ENCODE measurements at regions not wholly inside any gene's neighbourhood (a gene's known extent, or its start where the extent isn't known, plus 50 kb on each side); places are given as distances from the start of the nearest gene placed in this dataset.

DNA sequence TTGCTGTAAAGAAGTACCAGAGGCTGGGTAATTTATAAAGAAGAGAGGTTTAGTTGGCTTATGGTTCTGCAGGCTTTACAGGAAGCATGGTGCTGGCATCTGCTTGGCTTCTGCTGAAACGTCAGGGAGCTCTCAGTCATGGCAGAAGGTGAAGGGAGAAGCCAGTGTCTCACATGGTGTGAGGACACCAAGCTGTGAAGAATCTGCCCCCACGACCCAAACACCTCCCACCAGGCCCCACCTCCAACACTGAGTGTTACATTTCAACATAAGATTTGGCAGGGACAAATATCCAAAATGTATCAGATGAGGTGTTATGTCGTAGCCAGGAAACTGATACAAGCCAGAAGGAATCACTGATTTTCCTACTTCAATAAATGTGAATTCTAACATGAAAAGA, 136.5 kb downstream of the CYSLTR2 start:
- TF ChIP-seq, protein P1, sequence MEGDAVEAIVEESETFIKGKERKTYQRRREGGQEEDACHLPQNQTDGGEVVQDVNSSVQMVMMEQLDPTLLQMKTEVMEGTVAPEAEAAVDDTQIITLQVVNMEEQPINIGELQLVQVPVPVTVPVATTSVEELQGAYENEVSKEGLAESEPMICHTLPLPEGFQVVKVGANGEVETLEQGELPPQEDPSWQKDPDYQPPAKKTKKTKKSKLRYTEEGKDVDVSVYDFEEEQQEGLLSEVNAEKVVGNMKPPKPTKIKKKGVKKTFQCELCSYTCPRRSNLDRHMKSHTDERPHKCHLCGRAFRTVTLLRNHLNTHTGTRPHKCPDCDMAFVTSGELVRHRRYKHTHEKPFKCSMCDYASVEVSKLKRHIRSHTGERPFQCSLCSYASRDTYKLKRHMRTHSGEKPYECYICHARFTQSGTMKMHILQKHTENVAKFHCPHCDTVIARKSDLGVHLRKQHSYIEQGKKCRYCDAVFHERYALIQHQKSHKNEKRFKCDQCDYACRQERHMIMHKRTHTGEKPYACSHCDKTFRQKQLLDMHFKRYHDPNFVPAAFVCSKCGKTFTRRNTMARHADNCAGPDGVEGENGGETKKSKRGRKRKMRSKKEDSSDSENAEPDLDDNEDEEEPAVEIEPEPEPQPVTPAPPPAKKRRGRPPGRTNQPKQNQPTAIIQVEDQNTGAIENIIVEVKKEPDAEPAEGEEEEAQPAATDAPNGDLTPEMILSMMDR (IDR thresholded peaks at IDR 0.05): no peak
- no peak for TF ChIP-seq YY1 (IDR thresholded peaks at IDR 0.05; ENCODE audit: low read depth)
- TF ChIP-seq, protein P2, sequence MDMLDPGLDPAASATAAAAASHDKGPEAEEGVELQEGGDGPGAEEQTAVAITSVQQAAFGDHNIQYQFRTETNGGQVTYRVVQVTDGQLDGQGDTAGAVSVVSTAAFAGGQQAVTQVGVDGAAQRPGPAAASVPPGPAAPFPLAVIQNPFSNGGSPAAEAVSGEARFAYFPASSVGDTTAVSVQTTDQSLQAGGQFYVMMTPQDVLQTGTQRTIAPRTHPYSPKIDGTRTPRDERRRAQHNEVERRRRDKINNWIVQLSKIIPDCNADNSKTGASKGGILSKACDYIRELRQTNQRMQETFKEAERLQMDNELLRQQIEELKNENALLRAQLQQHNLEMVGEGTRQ (IDR thresholded peaks at IDR 0.05; ENCODE audit: borderline replicate concordance, low read depth, low read length): no peak
- TF ChIP-seq, protein P3, sequence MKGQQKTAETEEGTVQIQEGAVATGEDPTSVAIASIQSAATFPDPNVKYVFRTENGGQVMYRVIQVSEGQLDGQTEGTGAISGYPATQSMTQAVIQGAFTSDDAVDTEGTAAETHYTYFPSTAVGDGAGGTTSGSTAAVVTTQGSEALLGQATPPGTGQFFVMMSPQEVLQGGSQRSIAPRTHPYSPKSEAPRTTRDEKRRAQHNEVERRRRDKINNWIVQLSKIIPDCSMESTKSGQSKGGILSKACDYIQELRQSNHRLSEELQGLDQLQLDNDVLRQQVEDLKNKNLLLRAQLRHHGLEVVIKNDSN (IDR thresholded peaks at IDR 0.05; ENCODE audit: borderline replicate concordance, low read depth): no peak
